GM12874 (cell line): ENCODE measurements at regions not wholly inside any gene's neighbourhood (a gene's known extent, or its start where the extent isn't known, plus 50 kb on each side); places are given as distances from the start of the nearest gene placed in this dataset.

Source experiments
- CTCF ChIP-seq: IDR thresholded peaks from 2 replicates; pipeline ENCODE4 v1.5.1; 2011; ENCODE audit warnings: low read depth, mild to moderate bottlenecking, control low read depth, low read length, moderate library complexity; ENCODE audit not compliant: insufficient read depth

DNA sequence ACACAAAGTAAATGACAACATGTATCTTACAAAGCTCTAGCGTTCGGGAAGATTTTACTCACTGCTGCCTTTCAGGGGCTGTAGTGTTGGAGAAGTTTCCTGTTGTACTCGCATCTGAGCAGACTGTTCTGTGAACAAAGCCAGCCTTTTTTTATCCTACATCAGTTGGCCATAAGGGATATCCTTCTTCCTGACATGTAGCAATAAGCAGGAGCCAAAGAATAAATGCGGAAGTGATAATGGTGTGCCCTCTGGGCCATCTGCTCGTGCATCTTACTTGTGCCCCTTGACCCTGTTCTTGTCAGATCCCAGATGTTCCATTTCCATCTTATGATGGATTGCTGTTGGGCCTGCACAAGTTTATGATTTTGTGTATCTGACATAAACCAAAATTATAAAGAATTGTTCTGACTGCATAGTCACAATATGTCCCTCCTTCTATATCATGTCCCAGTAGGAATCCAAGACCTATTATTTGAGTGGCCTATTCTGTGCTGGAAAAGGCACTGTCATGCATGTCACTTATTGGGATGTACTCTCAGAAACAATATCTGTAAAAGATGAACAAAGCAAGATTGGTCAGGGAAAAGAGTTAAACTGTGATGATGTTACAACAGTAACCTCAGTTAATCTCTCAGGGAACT is 631.3 kb downstream of the NSUN3 start:
- TF ChIP-seq CTCF, result no peak

GRCh38 chr3:94694894-94695293 is 632.0 kb downstream of the NSUN3 start:
- no peak for TF ChIP-seq CTCF

DNA sequence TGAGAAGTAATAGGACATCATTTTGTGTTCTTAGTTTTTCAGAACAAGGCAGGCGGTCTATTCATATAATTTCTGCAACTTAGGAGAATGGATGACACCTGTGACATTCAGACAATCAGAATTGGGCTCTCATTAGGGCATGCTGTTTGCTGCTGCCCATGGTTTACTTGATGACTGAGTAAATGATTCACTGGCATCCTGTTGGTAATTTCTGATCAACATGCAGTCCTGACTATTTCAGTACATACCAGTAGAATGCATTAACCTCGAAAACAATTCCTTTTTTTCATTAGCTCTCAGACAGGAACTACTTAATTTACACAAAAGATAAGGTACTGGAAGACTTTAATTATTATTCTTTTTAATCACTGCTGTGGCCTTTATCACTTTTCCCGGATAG is 641.6 kb downstream of the NSUN3 start:
- no peak for TF ChIP-seq CTCF

DNA sequence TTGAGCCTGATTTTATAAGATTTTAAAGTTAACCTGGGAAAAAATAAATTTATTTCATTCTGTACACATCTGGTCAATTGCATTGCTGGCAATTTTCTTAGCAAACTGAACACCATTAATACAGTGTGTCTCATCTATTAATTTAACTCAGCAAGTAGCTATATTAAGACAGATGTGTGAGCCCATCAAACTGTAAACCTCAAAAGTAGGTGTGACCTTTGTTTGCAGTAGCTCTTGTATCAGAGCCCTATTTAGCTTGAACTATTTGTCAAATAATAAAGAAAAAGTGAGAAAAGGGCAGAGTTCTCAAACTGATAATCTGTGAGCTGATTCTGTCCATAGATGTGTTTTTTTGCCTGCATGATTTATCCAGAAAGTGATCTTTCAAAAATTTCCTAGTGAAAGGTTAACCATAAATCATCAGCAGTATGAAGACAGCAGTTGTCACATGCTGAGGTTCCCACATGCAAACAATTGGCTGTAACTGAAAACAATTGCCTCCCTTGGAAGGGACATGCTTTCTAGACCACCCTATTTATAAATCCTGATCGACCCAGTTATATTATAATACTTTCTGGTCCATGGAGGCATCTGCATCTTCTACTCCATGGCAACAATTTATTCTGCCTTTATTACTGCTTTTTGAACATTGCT is 646.5 kb downstream of the NSUN3 start:
- TF ChIP-seq CTCF, result no peak

- no peak for TF ChIP-seq CTCF
These were observed 651.3 kb downstream of the NSUN3 start for GRCh38 chr3:94714194-94714593.

DNA sequence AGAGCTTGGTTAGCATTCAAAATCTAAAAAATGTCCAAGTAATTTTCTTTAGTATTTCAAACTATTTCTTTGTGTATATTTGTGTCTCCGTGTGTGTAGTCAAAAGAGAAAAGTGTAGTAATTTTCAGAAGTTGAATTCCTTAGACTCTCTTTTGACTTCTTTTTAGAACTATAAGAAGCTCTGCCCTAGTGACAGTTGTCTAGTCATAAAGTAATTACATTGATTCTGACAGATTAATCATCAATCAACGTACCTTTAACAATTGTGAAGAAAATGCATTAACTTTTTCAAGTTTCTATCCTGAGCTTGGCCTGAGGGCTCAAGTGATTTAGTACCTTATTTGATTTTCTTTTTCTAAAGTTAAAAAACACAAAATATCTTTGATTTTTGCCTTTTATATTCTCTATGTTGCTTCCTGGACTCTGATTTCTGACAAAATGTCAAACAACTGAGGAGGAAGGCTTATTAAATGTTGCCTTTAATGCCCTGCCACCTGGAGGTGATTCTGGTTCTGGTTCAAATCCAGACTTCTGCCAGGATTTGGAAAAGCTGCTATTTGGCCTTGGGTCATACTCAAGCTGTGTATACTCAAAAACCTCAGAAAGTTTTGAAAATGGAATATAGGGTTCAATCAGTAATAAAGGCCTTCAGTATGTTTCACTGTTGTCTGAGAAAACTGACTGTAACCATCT is 653.6 kb downstream of the NSUN3 start:
- no peak for TF ChIP-seq CTCF

- TF ChIP-seq CTCF, result no peak
These were observed 671.3 kb downstream of the NSUN3 start for GRCh38 chr3:94734206-94734605.
